A673 (cell line): ENCODE measurements at regions not wholly inside any gene's neighbourhood (a gene's known extent, or its start where the extent isn't known, plus 50 kb on each side); places are given as distances from the start of the nearest gene placed in this dataset.

Experiments
- BruUV-seq: library from RNA; stranded (reverse); fragments of 400-500 nt; replicated peaks from 2 replicates; lab custom pipeline; 2021; lab: Mats Ljungman, UMichigan
- CTCF ChIA-PET: fragments of 300-600 bp; sonication (Branson Sonifier 250); formaldehyde crosslinking; loops from one replicate; lab custom pipeline; 2022; ENCODE audit warnings: antibody characterized with exemption; lab: Charles Lee
- POLR2A ChIA-PET: fragments of 300-600 bp; sonication (Branson Sonifier 250); formaldehyde crosslinking; loops from one replicate; lab custom pipeline; 2022; ENCODE audit warnings: antibody characterized with exemption; ENCODE audit not compliant: low non-redundant PET; lab: Charles Lee
- DNase-seq: peaks from one replicate; pipeline ENCODE4 v3.0.0-alpha.2; 2015; ENCODE audit warnings: low spot score
- H3K27ac ChIP-seq: fragments of 200-600 bp; sonication (generic); 2 replicates; pipeline ENCODE4 v1.5.1; 2016; ENCODE audit warnings: mixed run types, low read depth, mild to moderate bottlenecking, mixed read lengths, antibody characterized with exemption, low read length; ENCODE audit not compliant: poor library complexity, severe bottlenecking
- H3K27me3 ChIP-seq: fragments of 200-600 bp; sonication (generic); replicated peaks from 2 replicates; pipeline ENCODE4 v1.6.1; 2017; ENCODE audit warnings: mixed run types, low read depth, mild to moderate bottlenecking, mixed read lengths, antibody characterized with exemption, low read length; ENCODE audit not compliant: insufficient read depth, poor library complexity
- H3K36me3 ChIP-seq: fragments of 200-600 bp; sonication (generic); 2 replicates; pipeline ENCODE4 v1.6.1; 2016; ENCODE audit warnings: mixed run types, mild to moderate bottlenecking, mixed read lengths, antibody characterized with exemption, low read length; ENCODE audit not compliant: insufficient read depth, poor library complexity, severe bottlenecking
- H3K4me1 ChIP-seq: fragments of 200-600 bp; sonication (generic); 2 replicates; pipeline ENCODE4 v1.6.1; 2017; ENCODE audit warnings: mixed run types, mild to moderate bottlenecking, mixed read lengths, antibody characterized with exemption, low read length; ENCODE audit not compliant: insufficient read depth, poor library complexity, severe bottlenecking
- H3K4me3 ChIP-seq: fragments of 200-600 bp; sonication (generic); 2 replicates; pipeline ENCODE4 v1.5.1; 2016; ENCODE audit warnings: low read depth, mixed run types, mild to moderate bottlenecking, mixed read lengths, low read length; ENCODE audit not compliant: poor library complexity, severe bottlenecking
- H3K9me3 ChIP-seq: fragments of 200-600 bp; sonication (generic); 2 replicates; pipeline ENCODE4 v1.6.1; 2016; ENCODE audit warnings: mixed run types, low read depth, mild to moderate bottlenecking, mixed read lengths, antibody characterized with exemption, low read length; ENCODE audit not compliant: poor library complexity, severe bottlenecking
- CTCF ChIP-seq: fragments of 300-800, 200-600 bp; sonication (generic); conservative IDR thresholded peaks from 2 replicates; pipeline ENCODE4 v1.5.1; 2017; ENCODE audit warnings: low read depth, mild to moderate bottlenecking, antibody characterized with exemption, low read length, moderate library complexity, mixed read lengths
- EZH2 ChIP-seq: fragments of 200-600 bp; sonication (generic); IDR thresholded peaks from 2 replicates; pipeline ENCODE4 v1.6.1; 2017; ENCODE audit warnings: borderline replicate concordance, low read depth, mild to moderate bottlenecking, mixed read lengths, antibody characterized with exemption, low read length; ENCODE audit not compliant: poor library complexity, severe bottlenecking
- intact Hi-C: fragments of 100-400 bp; cut with micrococcal nuclease; formaldehyde crosslinking; loops from one replicate; pipeline ENCODE4 v1.10.0; 2022; ENCODE audit not compliant: unreplicated experiment

- no peaks in the 10 kb centered on the region for H3K4me1 ChIP-seq
- no peak for TF ChIP-seq CTCF
- no peak for TF ChIP-seq EZH2
- H3K27ac ChIP-seq: no peak overlapping the region
- no peaks in the 10 kb centered on the region for H3K36me3 ChIP-seq
- POLR2A ChIA-PET: no interaction called here
- H3K4me3 ChIP-seq: no peak overlapping the region
- DNase-seq: no peak
- intact Hi-C loops: no loop called here
- BruUV-seq: no TSS peak
- CTCF ChIA-PET: interaction anchor here (0.6 kb wide), 1 partner anchor 111 kb away, joined by 3 read pairs; no protein-coding TSS in a partner anchor
- H3K27me3 ChIP-seq: no peaks in the 10 kb centered on the region
- no peaks in the 10 kb centered on the region for H3K9me3 ChIP-seq
Measured at GRCh38 chr18:55847960-55848359, 260.0 kb upstream of the TCF4 start.

GRCh38 chr18:55845221-55845620 lies 257.2 kb upstream of the TCF4 start:
- Histone ChIP-seq H3K27me3 (no peaks in the 10 kb centered on the region), H3K27ac (no peak overlapping the region), H3K9me3 (no peaks in the 10 kb centered on the region), H3K36me3 (no peaks in the 10 kb centered on the region), H3K4me3 (no peak overlapping the region), H3K4me1 (no peaks in the 10 kb centered on the region)
- no peak for DNase-seq
- ChIA-PET POLR2A (no interaction called here), CTCF (interaction anchor here (0.7 kb wide), 1 partner anchor 1352 kb away, joined by 7 read pairs; no protein-coding TSS in a partner anchor)
- no TSS peak for BruUV-seq
- intact Hi-C loops: no loop called here
- TF ChIP-seq EZH2 (no peak), CTCF (no peak)

- no peak overlapping the region for H3K27ac ChIP-seq
- ChIA-PET POLR2A (no interaction called here), CTCF (no interaction called here)
- no peaks in the 10 kb centered on the region for H3K27me3 ChIP-seq
- TF ChIP-seq EZH2 (no peak), CTCF (no peak)
- intact Hi-C loops: no loop called here
- H3K9me3 ChIP-seq: no peaks in the 10 kb centered on the region
- no peaks in the 10 kb centered on the region for H3K36me3 ChIP-seq
- H3K4me1 ChIP-seq: no peaks in the 10 kb centered on the region
- no TSS peak for BruUV-seq
- no peak for DNase-seq
- no peak overlapping the region for H3K4me3 ChIP-seq
Measured at GRCh38 chr18:55844382-55844781, 256.4 kb upstream of the TCF4 start.
